ENCODE measurements at regions not wholly inside any gene's neighbourhood (a gene's known extent, or its start where the extent isn't known, plus 50 kb on each side); places are given as distances from the start of the nearest gene placed in this dataset.

- no peak for TF ChIP-seq CTCF (IDR thresholded peaks at IDR 0.05; ENCODE audit: extremely low read depth, missing control alignments)
- no peak for DNase-seq (ENCODE audit: low spot score)
These were observed 511.1 kb downstream of the OTOL1 start for GRCh38 chr3:162007722-162008121.

GRCh38 chr3:162012633-162013032 lies 516.0 kb downstream of the OTOL1 start:
- no peak for DNase-seq (ENCODE audit: low spot score)
- TF ChIP-seq CTCF (IDR thresholded peaks at IDR 0.05; ENCODE audit: extremely low read depth, missing control alignments) = no peak

- no peak for TF ChIP-seq CTCF (IDR thresholded peaks at IDR 0.05; ENCODE audit: extremely low read depth, missing control alignments)
- DNase-seq (ENCODE audit: low spot score) = no peak
These were observed 517.7 kb downstream of the OTOL1 start for GRCh38 chr3:162014284-162014683.

- DNase-seq (ENCODE audit: low spot score) = no peak
- no peak for TF ChIP-seq CTCF (IDR thresholded peaks at IDR 0.05; ENCODE audit: extremely low read depth, missing control alignments)
These were observed 519.2 kb downstream of the OTOL1 start for GRCh38 chr3:162015856-162016255.

GRCh38 chr3:162019817-162020216 lies 523.2 kb downstream of the OTOL1 start:
- no peak for DNase-seq (ENCODE audit: low spot score)
- no peak for TF ChIP-seq CTCF (IDR thresholded peaks at IDR 0.05; ENCODE audit: extremely low read depth, missing control alignments)

GRCh38 chr3:162021206-162021605 lies 524.6 kb downstream of the OTOL1 start:
- TF ChIP-seq CTCF (IDR thresholded peaks at IDR 0.05; ENCODE audit: extremely low read depth, missing control alignments) = no peak
- no peak for DNase-seq (ENCODE audit: low spot score)

- DNase-seq (ENCODE audit: low spot score) = no peak
- TF ChIP-seq CTCF (IDR thresholded peaks at IDR 0.05; ENCODE audit: extremely low read depth, missing control alignments) = no peak
These were observed 526.3 kb downstream of the OTOL1 start for GRCh38 chr3:162022911-162023310.
